ENCODE measurements at regions not wholly inside any gene's neighbourhood (a gene's known extent, or its start where the extent isn't known, plus 50 kb on each side); places are given as distances from the start of the nearest gene placed in this dataset.
"Not testable (repeated sequence)": the region's sequence is repeated elsewhere in the genome, so short reads cannot be mapped to it uniquely, and the experiment has no call there.

GRCh38 chr1:81729239-81729638, 71.5 kb upstream of the ADGRL2 start:
- Histone ChIP-seq H3K36me3 (no peaks in the 10 kb centered on the region), H3K9me3 (no peaks in the 10 kb centered on the region), H3K27ac (no peak overlapping the region), H3K27me3 (no peaks in the 10 kb centered on the region), H3K4me1 (no peaks in the 10 kb centered on the region), H3K4me3 (no peak overlapping the region)
- TF ChIP-seq CTCF (IDR thresholded peaks at IDR 0.05) = no peak
- no peak for ATAC-seq
- no peak for DNase-seq
- intact Hi-C loops (cut with DNase I) = no loop called here

GRCh38 chr1:81725823-81726222, 74.9 kb upstream of the ADGRL2 start:
- DNase-seq (no peak), ATAC-seq (no peak)
- no peaks in the 10 kb centered on the region for H3K27me3 ChIP-seq
- H3K4me3 ChIP-seq = no peak overlapping the region
- no peaks in the 10 kb centered on the region for H3K9me3 ChIP-seq
- H3K36me3 ChIP-seq = no peaks in the 10 kb centered on the region
- H3K4me1 ChIP-seq = no peaks in the 10 kb centered on the region
- intact Hi-C loops (cut with DNase I) = no loop called here
- H3K27ac ChIP-seq = no peak overlapping the region
- no peak for TF ChIP-seq CTCF (IDR thresholded peaks at IDR 0.05)

GRCh38 chr1:81722631-81723328, 78.0 kb upstream of the ADGRL2 start:
- H3K27me3 ChIP-seq; intact Hi-C loops (cut with DNase I); H3K36me3 ChIP-seq; H3K9me3 ChIP-seq; ATAC-seq; DNase-seq; H3K4me3 ChIP-seq; H3K4me1 ChIP-seq; H3K27ac ChIP-seq: not testable (repeated sequence)

- H3K27ac ChIP-seq; H3K27me3 ChIP-seq; H3K9me3 ChIP-seq; DNase-seq; H3K4me1 ChIP-seq; H3K36me3 ChIP-seq; intact Hi-C loops (cut with DNase I); ATAC-seq; H3K4me3 ChIP-seq: not testable (repeated sequence)
These were observed 80.5 kb upstream of the ADGRL2 start for GRCh38 chr1:81720256-81720655.

GRCh38 chr1:81717230-81717629, 83.5 kb upstream of the ADGRL2 start:
- DNase-seq (no peak), ATAC-seq (no peak)
- Histone ChIP-seq H3K27me3 (no peaks in the 10 kb centered on the region), H3K9me3 (no peaks in the 10 kb centered on the region), H3K4me1 (no peaks in the 10 kb centered on the region), H3K27ac (no peak overlapping the region), H3K4me3 (no peak overlapping the region), H3K36me3 (no peaks in the 10 kb centered on the region)
- intact Hi-C loops (cut with DNase I) = no loop called here
- no peak for TF ChIP-seq CTCF (IDR thresholded peaks at IDR 0.05)

- no peak overlapping the region for H3K27ac ChIP-seq
- TF ChIP-seq CTCF (IDR thresholded peaks at IDR 0.05) = no peak
- no peak overlapping the region for H3K4me3 ChIP-seq
- H3K9me3 ChIP-seq = no peaks in the 10 kb centered on the region
- DNase-seq (no peak), ATAC-seq (no peak)
- H3K36me3 ChIP-seq = no peaks in the 10 kb centered on the region
- H3K27me3 ChIP-seq = no peaks in the 10 kb centered on the region
- no peaks in the 10 kb centered on the region for H3K4me1 ChIP-seq
- intact Hi-C loops (cut with DNase I) = no loop called here
These were observed 85.3 kb upstream of the ADGRL2 start for GRCh38 chr1:81715391-81715790.

- no peak overlapping the region for H3K4me3 ChIP-seq
- no peaks in the 10 kb centered on the region for H3K27me3 ChIP-seq
- H3K9me3 ChIP-seq = no peaks in the 10 kb centered on the region
- H3K4me1 ChIP-seq = no peaks in the 10 kb centered on the region
- DNase-seq (no peak), ATAC-seq (no peak)
- intact Hi-C loops (cut with DNase I) = no loop called here
- H3K27ac ChIP-seq = no peak overlapping the region
- H3K36me3 ChIP-seq = no peaks in the 10 kb centered on the region
- TF ChIP-seq CTCF (IDR thresholded peaks at IDR 0.05) = no peak
These were observed 86.1 kb upstream of the ADGRL2 start for GRCh38 chr1:81714636-81715035.
